Cardiac muscle cell (in vitro differentiated cells and primary cell): ENCODE measurements at regions not wholly inside any gene's neighbourhood (a gene's known extent, or its start where the extent isn't known, plus 50 kb on each side); places are given as distances from the start of the nearest gene placed in this dataset.

Experiments
- DNase-seq, 2 donors: peaks; one replicate each; pipeline versions ENCODE4 v3.0.0 to v3.0.0-alpha.2; 2010 to 2017; ENCODE audit warnings: low read depth in 1 of 2, low spot score in 1 of 2
- H3K27ac ChIP-seq: fragments of 200-600 bp; sonication (generic); 2 replicates; pipeline ENCODE4 v1.5.1; 2016
- H3K27me3 ChIP-seq: fragments of 200-600 bp; sonication (generic); 2 replicates; pipeline ENCODE4 v1.6.0; 2016; ENCODE audit warnings: control low read depth
- H3K36me3 ChIP-seq: fragments of 200-600 bp; sonication (generic); 2 replicates; pipeline ENCODE4 v1.5.1; 2016; ENCODE audit warnings: control low read depth
- H3K4me1 ChIP-seq: fragments of 200-600 bp; sonication (generic); 2 replicates; pipeline ENCODE4 v1.8.1; 2017; ENCODE audit warnings: low read depth, mild to moderate bottlenecking, mixed run types
- H3K4me3 ChIP-seq: fragments of 200-600 bp; sonication (generic); 2 replicates; pipeline ENCODE4 v1.5.1; 2016; ENCODE audit warnings: mild to moderate bottlenecking
- H3K9me3 ChIP-seq: fragments of 200-600 bp; sonication (generic); 2 replicates; pipeline ENCODE4 v1.5.1; 2017; ENCODE audit warnings: low read depth, mild to moderate bottlenecking, control low read depth
- TF ChIP-seq, protein P1 (sequence below): IDR thresholded peaks from 2 replicates; pipeline ENCODE4 v1.5.1; 2012; ENCODE audit warnings: low read depth, mild to moderate bottlenecking, low read length

GRCh38 chr6:139829576-139829975, 455.1 kb upstream of the CITED2 start:
- Histone ChIP-seq H3K9me3 (no peaks in the 10 kb centered on the region), H3K27me3 (no peaks in the 10 kb centered on the region), H3K36me3 (no peaks in the 10 kb centered on the region), H3K4me3 (no peak overlapping the region), H3K27ac (no peak overlapping the region), H3K4me1 (no peaks in the 10 kb centered on the region)
- TF ChIP-seq, protein P1, sequence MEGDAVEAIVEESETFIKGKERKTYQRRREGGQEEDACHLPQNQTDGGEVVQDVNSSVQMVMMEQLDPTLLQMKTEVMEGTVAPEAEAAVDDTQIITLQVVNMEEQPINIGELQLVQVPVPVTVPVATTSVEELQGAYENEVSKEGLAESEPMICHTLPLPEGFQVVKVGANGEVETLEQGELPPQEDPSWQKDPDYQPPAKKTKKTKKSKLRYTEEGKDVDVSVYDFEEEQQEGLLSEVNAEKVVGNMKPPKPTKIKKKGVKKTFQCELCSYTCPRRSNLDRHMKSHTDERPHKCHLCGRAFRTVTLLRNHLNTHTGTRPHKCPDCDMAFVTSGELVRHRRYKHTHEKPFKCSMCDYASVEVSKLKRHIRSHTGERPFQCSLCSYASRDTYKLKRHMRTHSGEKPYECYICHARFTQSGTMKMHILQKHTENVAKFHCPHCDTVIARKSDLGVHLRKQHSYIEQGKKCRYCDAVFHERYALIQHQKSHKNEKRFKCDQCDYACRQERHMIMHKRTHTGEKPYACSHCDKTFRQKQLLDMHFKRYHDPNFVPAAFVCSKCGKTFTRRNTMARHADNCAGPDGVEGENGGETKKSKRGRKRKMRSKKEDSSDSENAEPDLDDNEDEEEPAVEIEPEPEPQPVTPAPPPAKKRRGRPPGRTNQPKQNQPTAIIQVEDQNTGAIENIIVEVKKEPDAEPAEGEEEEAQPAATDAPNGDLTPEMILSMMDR: no peak
- DNase-seq: peak; percentile 12 to 37

- no peaks in the 10 kb centered on the region for H3K27me3 ChIP-seq
- DNase-seq: no peak
- TF ChIP-seq, protein P1: no peak
- no peaks in the 10 kb centered on the region for H3K4me1 ChIP-seq
- no peaks in the 10 kb centered on the region for H3K9me3 ChIP-seq
- H3K4me3 ChIP-seq: no peak overlapping the region
- H3K36me3 ChIP-seq: no peaks in the 10 kb centered on the region
- H3K27ac ChIP-seq: no peak overlapping the region
These were observed 454.5 kb upstream of the CITED2 start for GRCh38 chr6:139828751-139829519.

DNA sequence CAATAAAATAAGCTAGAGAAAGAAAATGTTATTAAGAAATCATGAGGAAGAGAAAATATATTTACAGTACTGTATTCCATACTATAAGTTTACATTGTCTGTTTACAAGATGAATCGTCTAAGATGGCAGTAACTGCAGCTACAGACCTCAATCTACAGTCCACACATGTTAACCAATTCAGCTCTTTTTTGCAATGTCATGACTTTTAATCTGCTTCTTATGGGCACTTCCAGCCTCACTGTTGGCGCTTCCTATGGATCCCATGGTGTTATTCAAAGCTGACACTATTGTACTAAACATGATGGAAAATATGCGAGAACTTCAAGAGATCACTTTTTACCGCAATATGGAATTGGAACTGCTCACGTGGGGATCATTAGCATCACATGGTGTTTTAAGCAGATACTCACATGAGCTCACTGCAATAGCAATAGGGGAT, 451.5 kb upstream of the CITED2 start:
- no peaks in the 10 kb centered on the region for H3K36me3 ChIP-seq
- no peak for DNase-seq
- no peak overlapping the region for H3K27ac ChIP-seq
- H3K4me3 ChIP-seq: no peak overlapping the region
- TF ChIP-seq, protein P1: no peak
- peaks cover 4% of the 10 kb centered on the region for H3K4me1 ChIP-seq
- H3K9me3 ChIP-seq: no peaks in the 10 kb centered on the region
- H3K27me3 ChIP-seq: no peaks in the 10 kb centered on the region

DNA sequence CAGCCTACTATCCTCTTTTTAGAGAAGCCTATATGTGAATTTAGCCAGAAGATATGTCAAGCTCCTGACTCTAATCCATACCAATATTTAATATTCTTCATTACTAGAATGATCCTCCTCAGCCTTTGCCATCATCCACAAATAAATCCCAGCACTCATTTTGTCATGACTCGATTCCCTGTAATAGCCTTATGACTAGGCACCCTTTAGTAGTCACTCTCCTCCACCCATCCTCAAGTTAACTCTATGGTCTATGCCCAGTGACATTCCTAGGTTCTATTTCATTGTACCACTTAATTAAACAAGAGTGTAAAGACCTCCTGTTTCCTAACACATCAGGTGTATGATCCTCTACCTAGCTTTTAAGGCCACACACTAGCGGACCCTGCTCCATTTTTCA, 450.4 kb upstream of the CITED2 start:
- H3K4me1 ChIP-seq: peaks cover 4% of the 10 kb centered on the region
- TF ChIP-seq, protein P1: no peak
- H3K36me3 ChIP-seq: no peaks in the 10 kb centered on the region
- H3K27ac ChIP-seq: no peak overlapping the region
- H3K27me3 ChIP-seq: no peaks in the 10 kb centered on the region
- no peak overlapping the region for H3K4me3 ChIP-seq
- DNase-seq: no peak
- H3K9me3 ChIP-seq: no peaks in the 10 kb centered on the region

GRCh38 chr6:139823808-139824126, 449.3 kb upstream of the CITED2 start:
- DNase-seq: no peak
- H3K4me1 ChIP-seq: peaks cover 4% of the 10 kb centered on the region
- no peaks in the 10 kb centered on the region for H3K36me3 ChIP-seq
- H3K27ac ChIP-seq: no peak overlapping the region
- H3K4me3 ChIP-seq: no peak overlapping the region
- no peaks in the 10 kb centered on the region for H3K27me3 ChIP-seq
- TF ChIP-seq, protein P1: no peak
- H3K9me3 ChIP-seq: no peaks in the 10 kb centered on the region
